ENCODE measurements at regions not wholly inside any gene's neighbourhood (a gene's known extent, or its start where the extent isn't known, plus 50 kb on each side); places are given as distances from the start of the nearest gene placed in this dataset.

DNA sequence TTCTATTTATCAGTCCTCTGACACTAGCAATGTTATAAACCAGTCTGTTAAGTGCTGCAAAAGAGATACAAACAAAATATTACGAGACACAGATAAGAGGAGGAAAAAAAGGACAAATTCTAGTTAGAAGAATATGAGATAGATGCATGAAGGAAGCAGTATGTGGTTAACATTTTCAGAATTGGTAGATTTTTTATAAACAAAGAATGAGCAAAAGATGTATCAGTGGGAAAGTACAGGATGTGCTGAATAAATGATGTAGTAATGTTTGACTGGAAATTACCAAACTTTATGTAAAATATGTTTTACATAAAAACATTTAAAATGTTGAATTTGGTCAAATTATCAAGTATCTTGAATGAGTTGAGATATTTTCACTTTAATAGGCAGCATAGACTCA is 574.2 kb downstream of the NUF2 start:
- no peak for DNase-seq (ENCODE audit: low spot score)

DNA sequence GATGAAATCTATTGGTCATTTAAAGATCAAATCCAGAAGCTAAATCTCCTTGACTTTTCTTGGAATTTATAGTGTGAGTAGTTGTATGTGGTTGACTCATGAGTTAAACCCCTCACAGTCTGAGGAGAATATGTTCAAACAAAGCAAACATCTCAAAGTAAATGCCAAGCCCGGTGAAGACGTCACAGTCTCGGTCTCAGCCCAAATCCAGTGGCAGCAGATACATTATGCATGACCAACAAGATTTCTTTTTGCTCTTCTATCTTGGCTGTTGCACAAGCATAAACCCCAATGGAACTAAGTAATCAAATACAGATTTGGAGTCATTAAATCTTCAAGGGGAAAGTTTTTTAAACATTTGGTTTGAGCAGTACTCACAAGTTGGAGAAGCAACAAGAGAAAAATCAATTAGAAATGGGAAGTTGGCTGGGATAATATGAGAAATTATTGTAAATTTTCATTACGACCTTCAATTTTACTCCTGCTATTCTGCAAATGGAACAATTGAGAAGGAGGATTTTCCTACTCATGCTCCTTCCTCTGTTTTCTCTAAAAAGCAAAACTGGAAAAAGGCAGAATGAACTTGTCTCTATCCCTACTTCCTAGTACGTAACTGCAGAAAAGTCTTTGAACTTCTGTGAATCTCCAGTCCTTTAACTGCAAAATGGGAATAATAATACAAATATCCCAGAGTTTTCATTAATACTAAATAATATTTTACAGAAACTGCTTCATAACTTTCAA is 575.8 kb downstream of the NUF2 start:
- no peak for DNase-seq (ENCODE audit: low spot score)

DNA sequence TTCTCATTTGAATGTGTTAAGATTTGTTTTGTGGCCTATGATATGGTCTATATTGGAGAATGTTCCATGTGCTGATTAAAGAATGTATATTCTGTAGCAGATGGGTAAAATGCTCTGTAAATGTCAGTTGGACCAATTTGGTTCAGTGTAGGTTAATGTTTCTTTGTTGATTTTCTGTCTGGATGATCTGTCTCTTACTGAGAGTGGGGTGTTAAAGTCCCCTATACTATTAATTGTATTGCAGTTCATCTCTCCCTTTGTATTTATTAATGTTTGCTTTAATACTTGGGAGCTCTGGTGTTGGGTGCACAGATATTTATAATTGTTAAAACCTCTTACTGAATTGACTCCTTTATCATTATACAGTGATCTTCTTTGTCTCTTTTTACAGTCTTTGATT is 584.5 kb downstream of the NUF2 start:
- DNase-seq (ENCODE audit: low spot score) = no peak

DNA sequence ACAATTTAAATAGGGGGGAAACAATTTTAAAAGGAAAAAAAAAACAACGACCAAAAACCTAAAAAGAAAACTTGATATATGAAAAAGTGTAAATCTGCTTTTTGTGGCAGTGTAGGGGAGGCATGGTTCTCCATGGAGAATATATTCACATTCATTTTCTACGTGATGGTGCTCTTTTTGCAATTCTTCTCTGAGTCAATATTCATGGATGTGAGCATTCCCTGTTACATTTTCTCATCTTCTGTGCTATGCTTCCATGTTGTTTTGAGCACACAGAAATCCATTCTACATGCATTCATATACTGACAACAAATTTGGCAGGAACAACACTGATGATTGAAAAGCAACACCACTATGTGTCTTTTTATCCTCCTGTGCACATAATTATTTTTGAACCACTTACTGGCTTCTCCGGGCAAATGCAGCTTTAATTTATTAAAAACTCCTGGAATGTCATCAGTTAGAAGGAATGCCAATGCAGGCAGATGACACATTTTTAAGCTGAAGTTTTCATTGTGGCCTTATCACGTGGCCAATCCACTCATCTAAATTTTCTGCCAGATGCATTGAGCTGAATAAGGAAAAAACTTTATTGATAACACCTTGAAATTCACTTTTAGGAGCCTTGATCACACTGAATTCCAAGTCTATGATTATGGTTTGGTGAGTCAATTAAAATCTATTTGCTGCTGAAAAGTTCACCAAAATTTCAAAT is 590.6 kb downstream of the NUF2 start:
- DNase-seq (ENCODE audit: low spot score) = no peak

DNA sequence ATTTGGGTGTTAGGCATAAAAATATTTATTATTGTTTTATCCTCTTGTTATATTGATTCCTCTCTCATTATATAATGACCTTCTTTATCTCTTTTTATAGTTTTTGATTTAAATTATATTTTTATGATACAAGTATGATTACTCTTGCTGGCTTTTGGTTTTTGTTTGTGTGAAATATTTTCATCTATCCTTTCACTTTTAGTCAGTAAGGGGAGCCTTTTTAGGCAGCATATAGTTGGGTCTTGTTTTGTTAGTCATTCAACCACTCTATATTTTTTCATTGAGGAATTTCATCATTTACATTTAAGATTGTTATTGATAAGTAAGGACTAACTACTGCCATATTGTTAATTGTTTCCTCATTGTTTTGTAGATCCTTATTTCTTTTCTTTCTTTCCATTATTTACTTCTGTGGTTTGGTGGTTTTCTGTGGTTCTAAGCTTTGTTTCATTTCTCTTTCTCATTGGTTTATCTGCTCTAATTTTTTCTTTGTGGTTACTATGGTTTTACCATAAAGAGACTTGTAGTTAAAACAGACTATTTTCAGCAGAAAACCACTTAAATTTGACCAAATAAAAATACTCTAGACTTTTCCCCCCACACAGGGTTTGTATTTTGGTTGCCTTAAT is 593.1 kb downstream of the NUF2 start:
- DNase-seq (ENCODE audit: low spot score) = no peak

DNA sequence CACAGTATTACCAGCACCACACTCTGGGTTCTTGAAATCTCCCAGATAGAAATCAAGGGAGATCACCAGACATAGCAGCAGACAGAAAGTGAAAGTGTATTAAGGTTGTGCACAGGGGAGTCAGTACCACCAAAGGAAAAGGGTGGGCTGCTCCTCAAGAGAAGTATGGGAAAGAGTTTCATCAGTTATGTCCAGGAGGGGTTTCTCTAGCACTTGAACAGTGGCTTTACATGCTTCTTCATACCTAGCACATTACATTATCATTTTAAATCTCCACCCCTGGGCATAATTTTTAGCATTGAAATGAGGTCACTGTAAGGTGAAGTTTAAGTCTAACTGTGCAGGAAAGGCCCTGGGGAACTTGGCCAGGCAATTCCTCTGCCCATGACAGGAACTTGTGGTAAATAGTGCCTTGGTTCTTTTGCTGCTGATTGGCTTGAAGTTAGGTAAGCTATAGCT is 601.0 kb downstream of the NUF2 start:
- no peak for DNase-seq (ENCODE audit: low spot score)

DNA sequence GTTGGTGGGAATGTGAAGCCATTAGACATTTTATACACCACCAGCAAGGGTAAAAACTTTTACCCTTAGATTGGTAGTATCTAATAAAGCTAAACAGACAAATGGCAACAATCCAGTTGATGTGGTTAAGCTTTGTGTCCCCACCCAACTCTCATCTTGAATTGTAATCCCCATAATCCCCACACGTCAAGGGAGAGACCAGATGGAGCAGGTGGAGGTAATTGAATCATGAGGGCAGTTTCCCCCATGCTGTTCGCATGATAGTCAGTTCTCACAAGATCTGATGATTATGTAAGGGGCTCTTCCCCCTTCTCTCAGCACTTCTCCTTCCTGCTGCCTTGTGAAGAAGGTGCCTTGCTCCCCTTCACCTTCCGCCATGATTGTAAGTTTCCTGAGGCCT is 602.3 kb downstream of the NUF2 start:
- peak; percentile 40 for DNase-seq (ENCODE audit: low spot score)

DNA sequence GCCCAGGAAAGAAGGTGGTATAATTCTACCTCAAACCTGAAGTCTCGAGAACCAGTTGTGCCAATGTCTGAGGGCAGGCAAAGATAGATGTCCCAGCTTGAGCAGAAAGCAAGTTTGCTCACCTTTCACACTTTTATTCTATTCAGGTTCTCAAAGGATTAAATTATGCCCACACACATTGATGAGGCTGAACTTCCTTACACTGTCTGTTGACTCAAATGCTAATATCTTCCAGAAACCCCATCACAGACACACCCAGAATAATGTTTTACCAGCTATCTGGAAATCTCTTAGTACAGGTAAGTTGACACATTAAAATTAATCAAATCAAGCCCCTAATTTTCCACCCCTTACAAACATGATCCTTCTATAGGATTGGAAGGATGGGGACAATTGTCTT is 605.7 kb downstream of the NUF2 start:
- DNase-seq (ENCODE audit: low spot score) = no peak

DNA sequence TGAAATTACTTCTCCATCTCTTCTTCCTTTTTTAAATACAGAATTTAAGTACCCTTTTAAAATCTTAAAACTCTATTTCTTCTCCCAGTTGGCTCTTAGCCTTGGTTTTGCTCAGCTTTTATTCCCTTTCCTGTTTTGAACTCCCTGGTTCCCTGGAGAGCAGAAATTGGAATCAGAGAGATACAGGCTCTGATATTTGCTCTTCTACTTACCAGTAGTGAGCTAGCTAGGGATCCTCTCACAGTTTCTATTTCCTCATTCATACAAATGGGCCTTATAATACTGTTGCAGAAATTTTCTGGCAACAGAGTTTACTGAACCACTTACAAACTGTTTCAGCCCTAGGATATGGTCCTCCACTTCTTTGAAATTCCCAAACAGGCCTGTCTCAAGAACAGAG is 606.3 kb downstream of the NUF2 start:
- DNase-seq (ENCODE audit: low spot score) = no peak

DNA sequence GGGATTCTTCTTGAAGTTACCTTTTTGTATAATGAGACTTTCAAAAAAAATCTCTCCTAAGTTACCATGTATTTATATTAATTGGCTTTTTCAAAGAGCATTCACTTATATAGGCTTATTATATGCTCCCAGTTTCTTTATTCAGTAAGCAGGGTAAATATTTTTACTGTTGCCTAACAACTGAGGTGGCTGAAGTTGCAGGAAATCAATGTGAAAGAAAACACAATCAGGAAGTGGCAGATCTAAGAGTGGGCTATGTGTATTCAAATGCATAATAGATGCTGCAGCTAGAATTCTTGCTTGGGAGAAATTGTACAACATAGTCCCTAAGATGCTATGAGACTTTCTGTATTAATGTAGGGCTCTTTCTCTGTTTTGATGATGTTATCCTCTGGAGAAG is 606.9 kb downstream of the NUF2 start:
- DNase-seq (ENCODE audit: low spot score) = no peak

DNA sequence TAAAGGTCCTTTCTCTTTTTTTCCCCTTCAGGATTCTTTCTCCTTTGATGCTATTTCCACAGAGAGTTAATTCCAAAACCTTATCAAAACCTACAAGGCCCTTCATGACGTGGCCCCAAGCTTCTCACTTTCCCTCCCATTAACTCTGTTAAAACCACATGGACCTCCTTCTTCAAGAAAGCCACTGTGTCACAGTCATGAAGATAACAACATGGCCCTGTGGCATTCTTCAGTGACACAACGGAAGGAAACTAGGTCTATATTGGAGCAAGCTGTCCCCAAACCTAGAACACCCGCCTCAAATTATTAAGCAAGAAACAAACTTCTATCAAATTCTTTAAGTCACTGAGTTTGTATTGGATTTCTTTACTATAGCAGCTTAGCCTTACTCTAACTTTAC is 611.1 kb downstream of the NUF2 start:
- DNase-seq (ENCODE audit: low spot score) = no peak

DNA sequence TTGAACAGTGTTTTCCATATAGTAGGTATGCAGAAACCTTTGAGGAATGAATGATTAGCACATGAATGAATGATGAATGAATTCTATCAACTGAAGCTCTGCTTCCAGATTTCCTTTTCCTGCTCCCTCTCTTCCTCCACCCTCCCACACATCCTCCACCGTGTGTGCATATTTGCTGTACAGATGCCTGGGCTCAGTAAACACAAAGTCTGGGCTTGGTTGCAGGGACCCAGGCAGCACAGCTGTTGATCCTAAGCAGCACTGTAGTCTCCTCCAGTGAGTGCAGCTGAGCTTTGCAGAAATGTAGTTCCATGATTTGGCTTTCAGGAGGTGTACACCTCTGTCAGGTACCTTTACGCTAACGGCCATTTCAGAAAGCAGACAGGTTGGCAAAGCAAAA is 611.7 kb downstream of the NUF2 start:
- DNase-seq (ENCODE audit: low spot score) = no peak

DNA sequence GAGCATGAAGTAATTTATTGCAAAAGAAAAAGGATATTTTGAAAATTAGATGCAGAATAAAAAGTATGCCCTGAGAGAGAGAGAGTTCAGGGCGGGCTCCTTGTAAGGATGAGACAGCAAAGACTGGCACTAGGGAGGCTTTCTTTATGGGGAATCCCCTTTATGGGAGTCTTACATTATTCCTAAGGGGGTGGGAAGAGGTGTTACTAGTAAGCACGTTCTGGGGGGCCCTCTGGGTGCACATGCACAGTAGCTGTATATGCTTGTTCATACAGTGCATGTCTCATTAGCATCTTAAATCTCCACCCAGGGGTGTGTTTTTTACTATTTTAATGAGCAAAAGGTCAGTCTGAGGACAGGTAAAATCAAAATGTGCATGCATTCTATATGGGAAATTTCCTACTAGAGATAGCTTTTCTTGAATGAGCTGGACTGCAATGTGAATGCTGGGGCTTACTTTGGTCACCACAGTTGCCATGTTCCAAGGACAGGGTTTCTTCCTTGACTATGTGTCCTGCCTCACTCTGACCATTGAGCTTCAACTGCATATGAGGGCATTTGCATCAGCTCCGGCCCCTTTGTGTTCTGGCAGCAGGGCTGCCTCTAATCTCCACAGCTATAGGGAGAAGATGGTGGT is 614.1 kb downstream of the NUF2 start:
- DNase-seq (ENCODE audit: low spot score) = no peak

DNA sequence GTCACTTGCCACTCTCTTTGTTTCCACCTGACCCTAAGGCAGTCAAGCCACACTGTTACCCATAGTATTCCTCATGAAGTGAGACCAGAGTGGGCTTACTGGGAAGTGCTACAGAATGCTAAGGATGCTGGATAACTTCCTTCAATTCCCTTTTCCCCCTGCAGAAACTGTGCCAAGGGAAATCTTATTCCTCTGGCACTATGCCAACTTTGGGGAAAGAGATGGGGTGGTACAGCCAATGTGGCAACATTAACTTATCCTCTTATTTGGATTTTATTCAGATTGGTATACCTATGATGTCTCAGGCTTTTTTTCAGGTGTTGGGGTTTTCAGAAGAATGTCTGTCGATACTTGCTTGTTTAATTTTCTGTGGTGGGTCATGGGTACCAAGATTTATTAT is 599.4 kb upstream of the PBX1 start:
- DNase-seq (ENCODE audit: low spot score) = no peak

DNA sequence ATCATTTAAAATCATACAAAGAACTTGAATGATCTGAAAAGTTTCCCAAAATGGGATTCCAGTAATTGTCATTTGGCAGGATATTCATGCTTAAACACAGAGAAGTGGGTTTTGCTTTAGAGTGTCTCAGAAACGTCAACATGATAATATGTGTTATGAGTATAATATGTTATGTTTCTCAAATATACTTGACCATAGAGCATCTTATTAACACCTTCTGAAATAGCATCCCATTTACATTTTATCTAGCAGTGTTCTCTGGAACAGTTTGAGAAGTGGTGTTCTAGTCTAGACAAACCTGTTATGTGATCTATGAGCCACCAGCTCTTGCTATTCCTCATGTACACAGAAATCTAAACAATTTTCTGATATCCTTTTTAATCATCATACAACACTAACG is 588.8 kb upstream of the PBX1 start:
- no peak for DNase-seq (ENCODE audit: low spot score)

DNA sequence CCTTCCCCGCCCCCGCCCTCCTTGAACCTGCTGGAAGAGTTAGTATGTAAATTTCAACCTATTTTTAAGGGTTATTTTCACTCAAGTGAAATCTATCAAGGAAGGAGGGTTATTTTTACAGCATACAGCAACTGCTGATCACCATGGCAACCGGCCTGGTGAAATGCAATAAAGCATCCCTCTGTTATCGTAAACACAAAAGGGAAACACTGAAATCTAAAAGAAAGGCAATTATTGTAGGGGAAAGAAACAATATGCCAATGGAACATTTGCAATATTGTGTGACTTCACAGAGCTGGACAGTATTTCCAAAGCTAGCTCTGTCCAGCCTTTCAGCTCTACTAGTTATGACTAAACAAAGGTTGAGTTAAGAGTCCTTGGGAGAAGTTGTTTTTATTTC is 588.3 kb upstream of the PBX1 start:
- DNase-seq (ENCODE audit: low spot score) = no peak

DNA sequence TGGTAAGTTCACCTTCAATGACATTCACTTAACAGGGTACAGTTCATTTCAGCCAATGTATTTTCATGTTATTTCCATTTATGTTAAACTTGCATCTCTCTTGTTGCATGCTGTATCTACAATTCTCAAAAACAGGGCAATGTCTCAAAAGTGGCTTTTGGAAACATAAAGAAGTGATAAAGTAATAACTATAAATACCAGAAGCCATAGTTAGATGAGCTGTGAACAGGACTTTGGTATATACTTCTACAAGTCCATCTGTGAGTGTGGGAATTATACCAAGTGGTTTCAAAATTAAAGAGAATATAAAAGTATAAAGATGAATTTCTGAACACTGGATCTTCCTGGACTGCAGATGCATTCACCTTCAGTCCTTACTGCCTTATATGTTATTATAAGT is 585.4 kb upstream of the PBX1 start:
- no peak for DNase-seq (ENCODE audit: low spot score)

DNA sequence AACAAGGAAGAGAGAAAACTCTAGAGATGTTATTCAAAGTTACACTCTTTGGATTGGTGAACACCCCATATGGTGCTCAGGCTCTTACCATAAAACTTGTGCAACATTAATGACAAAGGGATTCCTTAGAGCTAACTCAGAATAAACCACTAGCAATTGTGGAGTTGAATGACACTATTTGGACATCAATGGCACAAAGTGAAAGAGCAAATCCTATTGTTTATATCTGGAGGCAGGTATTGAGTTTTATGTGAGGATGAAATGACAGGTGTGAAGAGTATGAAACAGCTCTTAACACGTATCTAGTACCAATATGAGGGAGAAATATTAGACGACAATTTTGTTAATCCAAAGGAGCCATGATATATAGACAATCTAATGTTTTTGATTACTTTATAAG is 584.9 kb upstream of the PBX1 start:
- DNase-seq (ENCODE audit: low spot score) = no peak

DNA sequence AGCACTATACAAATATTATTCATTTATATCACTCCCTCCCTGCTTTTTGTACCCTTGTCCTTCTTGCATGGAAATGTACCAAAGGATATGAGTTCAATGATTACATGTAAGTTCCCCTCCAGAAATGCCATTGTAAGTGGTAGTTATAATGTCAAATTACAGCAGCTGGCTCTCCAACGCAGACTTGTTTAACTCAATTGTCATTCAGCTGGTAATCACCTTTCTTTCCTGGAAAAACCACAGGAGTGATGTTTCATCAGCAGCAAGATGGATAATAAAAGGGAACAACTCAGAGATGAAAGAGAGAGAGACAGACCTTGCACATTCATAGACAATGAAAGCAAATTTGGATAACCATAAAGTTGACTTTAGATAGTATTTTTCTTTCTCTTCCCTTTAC is 578.6 kb upstream of the PBX1 start:
- no peak for DNase-seq (ENCODE audit: low spot score)

DNA sequence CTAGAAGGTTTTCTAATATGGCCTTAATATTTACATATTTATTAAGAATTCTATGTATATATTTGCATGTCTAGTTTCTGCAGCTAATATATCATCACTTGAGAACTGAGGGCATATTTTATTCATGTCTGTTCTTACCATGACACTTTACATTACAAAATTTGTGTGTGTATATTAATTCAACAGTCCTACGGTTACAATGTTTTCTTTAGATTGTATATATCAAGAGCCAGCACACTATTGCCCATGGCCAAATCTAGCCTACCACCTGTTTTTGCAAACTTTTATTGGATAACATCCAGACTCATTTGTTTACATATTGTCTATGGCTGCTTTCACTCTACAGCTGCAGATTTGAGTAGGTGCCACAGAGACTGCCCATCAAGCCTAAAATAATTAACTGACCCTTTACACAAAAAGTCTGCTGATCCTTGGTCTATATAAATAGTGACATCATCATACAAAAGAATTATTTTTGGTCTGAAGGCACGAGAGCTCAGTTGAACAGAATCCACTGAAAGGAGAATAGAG is 577.4 kb upstream of the PBX1 start:
- DNase-seq (ENCODE audit: low spot score) = no peak

DNA sequence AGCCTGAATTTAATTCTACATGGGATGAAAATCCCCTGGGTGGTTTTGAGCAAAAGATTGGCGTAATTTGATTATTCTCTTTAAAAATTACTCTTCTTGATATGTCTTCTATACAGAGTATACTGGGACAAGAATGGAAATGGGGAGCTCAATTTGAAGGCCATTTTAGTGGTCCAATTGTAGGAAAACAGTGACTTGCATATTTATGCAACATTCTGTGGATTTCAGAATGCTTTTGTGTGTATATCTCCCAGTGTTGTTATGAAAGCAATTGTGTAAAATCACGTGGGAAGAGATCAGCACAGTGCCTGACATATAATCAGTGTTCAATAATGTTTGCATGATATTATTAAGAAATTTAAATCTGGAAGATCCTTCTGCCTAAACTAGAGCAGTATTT is 575.9 kb upstream of the PBX1 start:
- DNase-seq (ENCODE audit: low spot score) = no peak

DNA sequence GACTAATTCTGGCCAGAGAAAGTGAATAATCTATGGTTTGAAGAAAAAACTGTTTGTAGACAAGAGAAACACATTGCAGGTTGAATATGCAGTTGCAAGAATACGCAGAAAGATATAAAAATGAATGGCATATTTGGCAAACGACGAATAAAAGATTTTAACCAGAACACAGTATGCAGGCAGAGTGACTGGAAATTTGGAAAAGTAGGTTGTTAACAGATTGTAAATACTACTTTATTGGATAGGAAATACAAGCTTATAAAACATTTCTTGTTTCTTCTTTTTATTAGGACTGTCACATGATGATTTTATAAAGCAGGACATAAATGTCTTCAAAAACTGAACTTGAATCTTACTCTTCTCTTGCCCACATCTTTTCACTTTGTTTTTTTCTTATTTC is 573.3 kb upstream of the PBX1 start:
- DNase-seq (ENCODE audit: low spot score) = no peak

DNA sequence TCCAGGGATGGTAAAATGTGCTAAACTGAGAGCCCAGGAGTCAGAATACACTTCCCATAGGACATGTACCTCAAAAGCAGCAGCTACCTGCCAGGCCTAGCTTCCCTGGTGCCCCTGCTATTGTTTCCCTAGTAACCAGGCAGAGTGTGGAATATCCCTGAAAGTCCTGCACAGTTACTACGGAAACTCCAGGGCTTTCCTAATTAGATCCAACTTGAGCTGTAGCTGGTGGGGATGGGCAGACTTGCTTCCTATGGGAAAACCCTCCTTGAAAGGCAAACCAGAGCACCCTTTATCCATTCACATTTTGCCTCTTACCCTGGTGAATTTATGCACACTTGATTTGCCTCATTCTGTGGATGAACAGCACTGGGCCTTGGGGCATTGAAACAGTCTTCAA is 559.9 kb upstream of the PBX1 start:
- DNase-seq (ENCODE audit: low spot score) = no peak
